A673 (cell line): ENCODE measurements at regions not wholly inside any gene's neighbourhood (a gene's known extent, or its start where the extent isn't known, plus 50 kb on each side); places are given as distances from the start of the nearest gene placed in this dataset.

Experiments
- BruUV-seq: library from RNA; stranded (reverse); fragments of 400-500 nt; replicated peaks from 2 replicates; lab custom pipeline; 2021; lab: Mats Ljungman, UMichigan
- CTCF ChIA-PET: fragments of 300-600 bp; sonication (Branson Sonifier 250); formaldehyde crosslinking; loops from one replicate; lab custom pipeline; 2022; ENCODE audit warnings: antibody characterized with exemption; lab: Charles Lee
- POLR2A ChIA-PET: fragments of 300-600 bp; sonication (Branson Sonifier 250); formaldehyde crosslinking; loops from one replicate; lab custom pipeline; 2022; ENCODE audit warnings: antibody characterized with exemption; ENCODE audit not compliant: low non-redundant PET; lab: Charles Lee
- DNase-seq: peaks from one replicate; pipeline ENCODE4 v3.0.0-alpha.2; 2015; ENCODE audit warnings: low spot score
- H3K27ac ChIP-seq: fragments of 200-600 bp; sonication (generic); 2 replicates; pipeline ENCODE4 v1.5.1; 2016; ENCODE audit warnings: mixed run types, low read depth, mild to moderate bottlenecking, mixed read lengths, antibody characterized with exemption, low read length; ENCODE audit not compliant: poor library complexity, severe bottlenecking
- H3K27me3 ChIP-seq: fragments of 200-600 bp; sonication (generic); replicated peaks from 2 replicates; pipeline ENCODE4 v1.6.1; 2017; ENCODE audit warnings: mixed run types, low read depth, mild to moderate bottlenecking, mixed read lengths, antibody characterized with exemption, low read length; ENCODE audit not compliant: insufficient read depth, poor library complexity
- H3K36me3 ChIP-seq: fragments of 200-600 bp; sonication (generic); 2 replicates; pipeline ENCODE4 v1.6.1; 2016; ENCODE audit warnings: mixed run types, mild to moderate bottlenecking, mixed read lengths, antibody characterized with exemption, low read length; ENCODE audit not compliant: insufficient read depth, poor library complexity, severe bottlenecking
- H3K4me1 ChIP-seq: fragments of 200-600 bp; sonication (generic); 2 replicates; pipeline ENCODE4 v1.6.1; 2017; ENCODE audit warnings: mixed run types, mild to moderate bottlenecking, mixed read lengths, antibody characterized with exemption, low read length; ENCODE audit not compliant: insufficient read depth, poor library complexity, severe bottlenecking
- H3K4me3 ChIP-seq: fragments of 200-600 bp; sonication (generic); 2 replicates; pipeline ENCODE4 v1.5.1; 2016; ENCODE audit warnings: low read depth, mixed run types, mild to moderate bottlenecking, mixed read lengths, low read length; ENCODE audit not compliant: poor library complexity, severe bottlenecking
- H3K9me3 ChIP-seq: fragments of 200-600 bp; sonication (generic); 2 replicates; pipeline ENCODE4 v1.6.1; 2016; ENCODE audit warnings: mixed run types, low read depth, mild to moderate bottlenecking, mixed read lengths, antibody characterized with exemption, low read length; ENCODE audit not compliant: poor library complexity, severe bottlenecking
- EZH2 ChIP-seq: fragments of 200-600 bp; sonication (generic); IDR thresholded peaks from 2 replicates; pipeline ENCODE4 v1.6.1; 2017; ENCODE audit warnings: borderline replicate concordance, low read depth, mild to moderate bottlenecking, mixed read lengths, antibody characterized with exemption, low read length; ENCODE audit not compliant: poor library complexity, severe bottlenecking
- intact Hi-C: fragments of 100-400 bp; cut with micrococcal nuclease; formaldehyde crosslinking; loops from one replicate; pipeline ENCODE4 v1.10.0; 2022; ENCODE audit not compliant: unreplicated experiment
- TF ChIP-seq, protein P1 (sequence below): fragments of 300-800, 200-600 bp; sonication (generic); conservative IDR thresholded peaks from 2 replicates; pipeline ENCODE4 v1.5.1; 2017; ENCODE audit warnings: low read depth, mild to moderate bottlenecking, antibody characterized with exemption, low read length, moderate library complexity, mixed read lengths

DNA sequence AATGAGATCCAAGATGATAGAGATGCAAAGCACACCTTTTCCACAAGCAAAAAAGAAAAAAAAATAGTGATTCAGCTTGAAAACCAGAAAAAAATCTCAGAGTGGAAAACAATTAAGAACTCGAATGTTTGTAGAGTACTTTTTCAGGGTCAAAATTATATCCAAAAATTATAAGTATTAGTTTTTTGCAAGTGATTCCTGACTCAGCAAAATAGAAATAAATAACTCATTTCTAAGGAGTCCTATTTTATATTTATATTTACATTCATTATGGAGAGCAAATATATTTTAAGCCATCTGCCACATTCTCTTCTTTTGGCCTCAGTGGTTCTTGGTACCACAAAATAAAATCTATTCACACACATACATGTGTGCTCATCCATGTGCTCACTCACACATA is 1011.8 kb upstream of the ARRDC3 start:
- Histone ChIP-seq H3K27ac (no peak overlapping the region), H3K9me3 (no peaks in the 10 kb centered on the region), H3K4me1 (no peaks in the 10 kb centered on the region), H3K36me3 (no peaks in the 10 kb centered on the region), H3K27me3 (no peaks in the 10 kb centered on the region), H3K4me3 (no peak overlapping the region)
- BruUV-seq = no TSS peak
- TF ChIP-seq, protein P1, sequence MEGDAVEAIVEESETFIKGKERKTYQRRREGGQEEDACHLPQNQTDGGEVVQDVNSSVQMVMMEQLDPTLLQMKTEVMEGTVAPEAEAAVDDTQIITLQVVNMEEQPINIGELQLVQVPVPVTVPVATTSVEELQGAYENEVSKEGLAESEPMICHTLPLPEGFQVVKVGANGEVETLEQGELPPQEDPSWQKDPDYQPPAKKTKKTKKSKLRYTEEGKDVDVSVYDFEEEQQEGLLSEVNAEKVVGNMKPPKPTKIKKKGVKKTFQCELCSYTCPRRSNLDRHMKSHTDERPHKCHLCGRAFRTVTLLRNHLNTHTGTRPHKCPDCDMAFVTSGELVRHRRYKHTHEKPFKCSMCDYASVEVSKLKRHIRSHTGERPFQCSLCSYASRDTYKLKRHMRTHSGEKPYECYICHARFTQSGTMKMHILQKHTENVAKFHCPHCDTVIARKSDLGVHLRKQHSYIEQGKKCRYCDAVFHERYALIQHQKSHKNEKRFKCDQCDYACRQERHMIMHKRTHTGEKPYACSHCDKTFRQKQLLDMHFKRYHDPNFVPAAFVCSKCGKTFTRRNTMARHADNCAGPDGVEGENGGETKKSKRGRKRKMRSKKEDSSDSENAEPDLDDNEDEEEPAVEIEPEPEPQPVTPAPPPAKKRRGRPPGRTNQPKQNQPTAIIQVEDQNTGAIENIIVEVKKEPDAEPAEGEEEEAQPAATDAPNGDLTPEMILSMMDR = no peak
- intact Hi-C loops = no loop called here
- CTCF ChIA-PET = no interaction called here
- DNase-seq = no peak
- POLR2A ChIA-PET = no interaction called here

DNA sequence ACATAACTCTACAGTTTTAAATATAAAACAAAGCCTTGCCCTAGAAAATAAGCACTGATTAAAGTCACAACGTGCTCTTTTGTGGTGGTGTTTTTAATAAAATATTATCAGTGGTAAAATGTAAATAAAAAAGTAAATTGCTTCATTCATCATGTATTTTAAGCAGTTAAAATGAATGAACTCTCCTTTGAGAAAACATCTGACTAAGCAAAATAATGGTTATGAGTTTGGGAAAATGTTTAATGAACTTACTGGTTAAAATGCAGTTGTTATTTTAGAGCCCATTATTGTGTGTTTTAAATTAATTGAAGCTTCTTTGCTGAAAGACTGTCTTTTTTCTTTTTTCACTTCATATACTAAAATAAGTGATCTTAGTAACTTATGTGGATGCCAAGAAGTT is 1007.5 kb upstream of the ARRDC3 start:
- TF ChIP-seq EZH2 = no peak
- TF ChIP-seq, protein P1 = no peak
- BruUV-seq = no TSS peak
- ChIA-PET CTCF (no interaction called here), POLR2A (no interaction called here)
- intact Hi-C loops = no loop called here
- no peak for DNase-seq
- H3K4me3 ChIP-seq = no peak overlapping the region
- no peak overlapping the region for H3K27ac ChIP-seq
- no peaks in the 10 kb centered on the region for H3K36me3 ChIP-seq
- no peaks in the 10 kb centered on the region for H3K4me1 ChIP-seq
- no peaks in the 10 kb centered on the region for H3K9me3 ChIP-seq
- no peaks in the 10 kb centered on the region for H3K27me3 ChIP-seq

DNA sequence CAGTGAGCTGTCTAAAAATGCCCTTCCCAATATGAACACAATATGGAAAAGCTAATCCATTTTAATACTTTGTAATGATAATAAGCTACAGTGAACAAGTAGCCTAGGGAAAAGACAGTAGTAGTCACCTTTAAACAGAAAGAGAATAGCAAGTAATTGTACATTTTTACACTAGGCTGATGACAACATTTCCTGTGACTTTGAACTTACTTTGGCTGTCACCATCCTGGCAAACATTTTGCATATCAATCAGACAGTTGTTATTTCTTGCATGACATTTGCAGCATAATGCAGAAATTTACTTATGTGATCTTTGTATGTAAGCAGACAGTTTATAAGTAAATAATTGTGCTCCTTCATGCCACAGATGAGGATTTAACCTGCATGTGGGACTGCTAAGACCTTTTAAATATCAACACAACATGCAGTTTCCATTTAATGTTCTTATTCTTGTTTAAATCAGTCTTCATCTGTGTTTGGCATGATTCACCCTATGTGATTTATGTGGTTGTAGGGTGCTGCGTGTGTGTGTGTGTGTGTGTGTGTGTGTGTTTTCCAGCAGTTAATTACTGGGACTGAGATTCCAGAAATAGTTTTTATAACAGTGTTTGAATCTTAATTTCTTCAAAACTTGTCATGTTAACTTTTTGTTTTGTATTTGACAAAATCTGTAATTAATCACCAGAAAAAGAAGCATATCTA is 997.1 kb upstream of the ARRDC3 start:
- no peaks in the 10 kb centered on the region for H3K9me3 ChIP-seq
- no peak for TF ChIP-seq EZH2
- TF ChIP-seq, protein P1 = no peak
- DNase-seq = peak; percentile 14
- H3K4me3 ChIP-seq = no peak overlapping the region
- ChIA-PET POLR2A (no interaction called here), CTCF (no interaction called here)
- H3K27ac ChIP-seq = no peak overlapping the region
- no peaks in the 10 kb centered on the region for H3K4me1 ChIP-seq
- intact Hi-C loops = no loop called here
- BruUV-seq = no TSS peak
- no peaks in the 10 kb centered on the region for H3K27me3 ChIP-seq
- H3K36me3 ChIP-seq = no peaks in the 10 kb centered on the region
